Osteoblast (primary cell): ENCODE measurements at regions not wholly inside any gene's neighbourhood (a gene's known extent, or its start where the extent isn't known, plus 50 kb on each side); places are given as distances from the start of the nearest gene placed in this dataset.

ENCODE experiments used
- DNase-seq: peaks from one replicate; pipeline ENCODE4 v3.0.0; 2011; ENCODE audit warnings: low spot score, mixed read lengths; ENCODE audit not compliant: insufficient read length; ENCODE audit errors: missing footprints
- H2AFZ ChIP-seq: 2 replicates; pipeline ENCODE4 v1.6.0; 2011; ENCODE audit warnings: mild to moderate bottlenecking, low read length
- H3K27ac ChIP-seq: 2 replicates; pipeline ENCODE4 v1.5.1; 2011; ENCODE audit warnings: mild to moderate bottlenecking, low read depth, low read length, moderate library complexity
- H3K27me3 ChIP-seq: 2 replicates; pipeline ENCODE4 v1.6.0; 2012; ENCODE audit warnings: mild to moderate bottlenecking, control low read depth, inconsistent platforms, low read length, moderate library complexity; ENCODE audit not compliant: insufficient read depth
- H3K36me3 ChIP-seq: 2 replicates; pipeline ENCODE4 v1.5.1; 2011; ENCODE audit warnings: mild to moderate bottlenecking, low read length, control low read depth, moderate library complexity; ENCODE audit not compliant: insufficient read depth
- H3K4me1 ChIP-seq: 2 replicates; pipeline ENCODE4 v1.5.1; 2011; ENCODE audit warnings: mild to moderate bottlenecking, low read length, control low read depth, moderate library complexity; ENCODE audit not compliant: insufficient read depth
- H3K4me2 ChIP-seq: 2 replicates; pipeline ENCODE4 v1.6.0; 2011; ENCODE audit warnings: mild to moderate bottlenecking, low read length; ENCODE audit not compliant: insufficient read depth
- H3K4me3 ChIP-seq: fragments of 200-600 bp; sonication (generic); 3 replicates; pipeline ENCODE4 v1.5.1; 2012; ENCODE audit warnings: mild to moderate bottlenecking, low read length, inconsistent platforms; ENCODE audit not compliant: insufficient read depth
- H3K79me2 ChIP-seq: 2 replicates; pipeline ENCODE4 v1.6.0; 2012; ENCODE audit warnings: mild to moderate bottlenecking, low read length, control low read depth, inconsistent platforms; ENCODE audit not compliant: insufficient read depth
- H3K9me3 ChIP-seq: 2 replicates; pipeline ENCODE4 v1.5.1; 2011; ENCODE audit warnings: low read depth, low read length, control low read depth
- H4K20me1 ChIP-seq: 2 replicates; pipeline ENCODE4 v1.6.0; 2012; ENCODE audit warnings: mild to moderate bottlenecking, low read length, control low read depth; ENCODE audit not compliant: insufficient read depth
- CTCF ChIP-seq: IDR thresholded peaks from 2 replicates; pipeline ENCODE4 v1.5.1; 2011; ENCODE audit warnings: mild to moderate bottlenecking, low read depth, low read length, moderate library complexity; ENCODE audit errors: extremely low read depth

GRCh38 chr2:146124741-146125140, 1604.8 kb upstream of the ZEB2 start:
- no peaks in the 10 kb centered on the region for H4K20me1 ChIP-seq
- H2AFZ ChIP-seq, result no peak overlapping the region
- H3K79me2 ChIP-seq, result no peaks in the 10 kb centered on the region
- DNase-seq, result peak; percentile 32
- no peaks in the 10 kb centered on the region for H3K36me3 ChIP-seq
- H3K27me3 ChIP-seq, result no peaks in the 10 kb centered on the region
- no peak overlapping the region for H3K4me2 ChIP-seq
- no peak overlapping the region for H3K4me3 ChIP-seq
- H3K27ac ChIP-seq, result peak overlapping the region; percentile 21
- peaks cover 17% of the 10 kb centered on the region for H3K4me1 ChIP-seq
- no peaks in the 10 kb centered on the region for H3K9me3 ChIP-seq
- TF ChIP-seq CTCF, result no peak

- no peak overlapping the region for H3K4me3 ChIP-seq
- H3K4me1 ChIP-seq, result peaks cover 17% of the 10 kb centered on the region
- no peak for TF ChIP-seq CTCF
- peak; percentile 32 for DNase-seq
- H2AFZ ChIP-seq, result peak overlapping the region; percentile 17
- no peaks in the 10 kb centered on the region for H3K27me3 ChIP-seq
- no peaks in the 10 kb centered on the region for H3K9me3 ChIP-seq
- no peaks in the 10 kb centered on the region for H4K20me1 ChIP-seq
- H3K27ac ChIP-seq, result peak overlapping the region; percentile 21
- H3K4me2 ChIP-seq, result no peak overlapping the region
- no peaks in the 10 kb centered on the region for H3K79me2 ChIP-seq
- no peaks in the 10 kb centered on the region for H3K36me3 ChIP-seq
Measured at GRCh38 chr2:146123714-146124113, 1603.8 kb upstream of the ZEB2 start.

GRCh38 chr2:146123256-146123655, 1603.3 kb upstream of the ZEB2 start:
- Histone ChIP-seq H3K27ac (peak overlapping the region; percentile 21), H3K4me1 (peaks cover 17% of the 10 kb centered on the region), H3K27me3 (no peaks in the 10 kb centered on the region), H3K79me2 (no peaks in the 10 kb centered on the region), H2AFZ (no peak overlapping the region), H3K4me3 (no peak overlapping the region), H3K4me2 (no peak overlapping the region), H3K36me3 (no peaks in the 10 kb centered on the region), H3K9me3 (no peaks in the 10 kb centered on the region), H4K20me1 (no peaks in the 10 kb centered on the region)
- TF ChIP-seq CTCF, result no peak
- DNase-seq, result no peak

GRCh38 chr2:146119586-146119985, 1599.7 kb upstream of the ZEB2 start:
- peaks cover 12% of the 10 kb centered on the region for H3K4me1 ChIP-seq
- no peak overlapping the region for H3K4me3 ChIP-seq
- H4K20me1 ChIP-seq, result no peaks in the 10 kb centered on the region
- TF ChIP-seq CTCF, result no peak
- no peak overlapping the region for H2AFZ ChIP-seq
- H3K4me2 ChIP-seq, result no peak overlapping the region
- H3K36me3 ChIP-seq, result no peaks in the 10 kb centered on the region
- H3K27me3 ChIP-seq, result no peaks in the 10 kb centered on the region
- no peaks in the 10 kb centered on the region for H3K9me3 ChIP-seq
- no peak for DNase-seq
- H3K79me2 ChIP-seq, result no peaks in the 10 kb centered on the region
- no peak overlapping the region for H3K27ac ChIP-seq
